ENCODE measurements at regions not wholly inside any gene's neighbourhood (a gene's known extent, or its start where the extent isn't known, plus 50 kb on each side); places are given as distances from the start of the nearest gene placed in this dataset.

DNA sequence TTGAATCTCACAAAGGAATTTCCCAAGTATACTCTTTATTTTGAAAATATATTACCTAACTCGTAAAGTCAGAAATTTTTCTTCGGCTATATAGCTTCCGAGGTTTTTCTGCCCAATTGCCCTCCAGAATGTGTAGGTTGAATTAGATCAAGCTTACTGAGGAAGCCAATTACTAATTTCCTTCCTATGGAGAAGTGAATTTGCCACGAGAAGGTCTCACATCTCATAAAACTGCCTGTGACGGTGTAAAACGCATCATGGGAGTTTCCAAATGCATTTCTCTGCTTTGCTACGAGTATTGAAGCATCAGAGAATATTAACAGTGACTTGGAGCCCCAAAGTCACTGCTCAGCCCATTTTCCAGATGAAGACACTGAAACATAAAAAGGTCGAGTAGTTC is 262.3 kb downstream of the PTBP2 start:
- no peak overlapping the region for H3K4me3 ChIP-seq (replicated peaks; ENCODE audit: low read depth, low read length)
- no peak for TF ChIP-seq CTCF (IDR thresholded peaks at IDR 0.05; ENCODE audit: low read depth, low read length, missing control alignments)
- no peak for DNase-seq (ENCODE audit: extremely low read depth, low read depth)

- no peak overlapping the region for H3K4me3 ChIP-seq (replicated peaks; ENCODE audit: low read depth, low read length)
- DNase-seq (ENCODE audit: extremely low read depth, low read depth), result no peak
- no peak for TF ChIP-seq CTCF (IDR thresholded peaks at IDR 0.05; ENCODE audit: low read depth, low read length, missing control alignments)
Measured at GRCh38 chr1:96987186-96987703, 265.7 kb downstream of the PTBP2 start.

- no peak overlapping the region for H3K4me3 ChIP-seq (replicated peaks; ENCODE audit: low read depth, low read length)
- TF ChIP-seq CTCF (IDR thresholded peaks at IDR 0.05; ENCODE audit: low read depth, low read length, missing control alignments), result no peak
- DNase-seq (ENCODE audit: extremely low read depth, low read depth), result no peak
Measured at GRCh38 chr1:96989302-96989701, 267.7 kb downstream of the PTBP2 start.

DNA sequence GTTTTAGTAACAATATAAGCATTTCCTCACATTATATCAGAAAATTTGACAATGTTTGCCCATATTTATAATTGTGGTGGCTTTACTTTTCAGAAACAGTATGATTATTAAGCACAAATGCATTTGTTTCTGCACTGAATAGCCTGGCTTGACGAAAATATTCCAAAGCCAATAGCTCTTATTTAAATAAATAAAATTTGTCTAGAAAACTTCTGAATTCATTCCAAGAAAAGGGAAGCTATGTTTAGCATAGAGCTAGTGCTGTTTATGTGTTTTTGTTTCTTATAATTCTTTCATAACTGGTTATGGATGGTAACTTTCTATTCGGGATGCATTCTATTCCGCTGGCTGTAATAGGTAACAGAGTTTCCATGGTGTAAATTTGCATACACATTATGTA is 268.6 kb downstream of the PTBP2 start:
- no peak overlapping the region for H3K4me3 ChIP-seq (replicated peaks; ENCODE audit: low read depth, low read length)
- no peak for DNase-seq (ENCODE audit: extremely low read depth, low read depth)
- no peak for TF ChIP-seq CTCF (IDR thresholded peaks at IDR 0.05; ENCODE audit: low read depth, low read length, missing control alignments)

DNA sequence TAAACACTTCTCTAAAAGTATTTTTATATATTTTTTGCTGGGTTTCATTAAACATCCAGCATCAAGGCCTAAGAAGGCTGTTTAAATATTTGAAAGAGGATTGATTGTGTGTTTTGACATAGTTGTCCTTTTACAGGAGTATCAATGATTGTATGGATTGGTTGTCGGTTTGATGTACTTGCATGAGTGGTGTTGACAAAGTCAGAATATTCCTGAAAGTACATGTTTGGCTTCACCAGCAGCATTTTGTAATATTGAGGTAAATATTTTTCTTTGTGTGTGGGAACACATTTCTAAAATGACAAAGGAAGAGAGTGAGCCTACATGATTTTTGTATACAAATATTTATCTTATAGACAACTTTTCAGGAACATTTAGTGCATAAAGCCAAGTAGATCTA is 269.7 kb downstream of the PTBP2 start:
- TF ChIP-seq CTCF (IDR thresholded peaks at IDR 0.05; ENCODE audit: low read depth, low read length, missing control alignments), result no peak
- no peak for DNase-seq (ENCODE audit: extremely low read depth, low read depth)

DNA sequence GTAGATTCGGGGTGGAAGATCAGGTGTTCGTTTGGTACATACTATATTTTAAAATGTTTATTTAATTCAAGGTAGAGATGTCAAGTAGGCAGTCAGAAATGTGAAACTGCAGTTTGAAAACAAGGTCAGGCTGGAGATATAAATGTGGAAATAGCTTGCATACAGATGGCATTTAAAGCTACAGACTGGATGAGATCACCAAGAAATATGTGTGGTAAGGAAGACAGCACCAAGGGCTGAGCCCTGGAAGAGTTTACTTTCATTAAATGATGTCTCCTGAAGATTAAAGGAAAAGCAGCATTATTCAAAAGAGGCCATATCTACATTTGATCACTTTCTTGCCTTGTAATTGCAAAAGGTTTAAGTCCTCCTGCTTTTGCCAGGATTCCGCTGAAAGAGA is 271.3 kb downstream of the PTBP2 start:
- TF ChIP-seq CTCF (IDR thresholded peaks at IDR 0.05; ENCODE audit: low read depth, low read length, missing control alignments), result no peak
- no peak for DNase-seq (ENCODE audit: extremely low read depth, low read depth)
- no peak overlapping the region for H3K4me3 ChIP-seq (replicated peaks; ENCODE audit: low read depth, low read length)

More for the DNA sequence above, 269.7 kb downstream of the PTBP2 start:
- no peak overlapping the region for H3K4me3 ChIP-seq (replicated peaks; ENCODE audit: low read depth, low read length)

DNA sequence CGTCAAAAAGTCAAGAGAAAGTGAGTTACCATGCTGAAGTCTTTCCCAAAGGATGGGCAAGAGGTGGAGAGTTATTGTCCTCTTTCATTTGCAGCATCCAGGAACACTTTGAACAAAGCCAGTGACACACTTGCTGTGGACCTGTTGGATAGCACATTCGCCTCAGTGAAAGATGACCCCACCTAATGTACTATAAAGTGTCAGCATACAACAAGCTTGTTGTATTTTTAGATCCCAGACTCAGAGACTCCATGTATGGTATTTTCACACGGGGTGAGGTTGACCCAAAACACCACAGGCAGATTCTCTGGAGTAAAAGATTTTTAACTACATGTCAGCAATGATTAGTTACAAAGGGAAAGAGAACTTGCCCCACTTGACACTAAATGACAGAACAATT is 273.8 kb downstream of the PTBP2 start:
- DNase-seq (ENCODE audit: extremely low read depth, low read depth), result no peak
- TF ChIP-seq CTCF (IDR thresholded peaks at IDR 0.05; ENCODE audit: low read depth, low read length, missing control alignments), result no peak
- no peak overlapping the region for H3K4me3 ChIP-seq (replicated peaks; ENCODE audit: low read depth, low read length)

Measured in HFF-Myc (cell line).